ENCODE measurements at regions not wholly inside any gene's neighbourhood (a gene's known extent, or its start where the extent isn't known, plus 50 kb on each side); places are given as distances from the start of the nearest gene placed in this dataset.

- TF ChIP-seq CTCF (conservative IDR thresholded peaks at IDR 0.05; ENCODE audit: low read length) (no peak), EZH2phosphoT487 (IDR thresholded peaks at IDR 0.05; ENCODE audit: borderline replicate concordance, low read depth, low read length) (no peak)
These were observed 84.3 kb downstream of the PCDH1 start for GRCh38 chr5:141793881-141794280.
